Retinal pigment epithelial cell (primary cell): ENCODE measurements at regions not wholly inside any gene's neighbourhood (a gene's known extent, or its start where the extent isn't known, plus 50 kb on each side); places are given as distances from the start of the nearest gene placed in this dataset.

Experiments used
- DNase-seq: peaks from one replicate; pipeline ENCODE4 v3.0.0-alpha.2; 2010; ENCODE audit warnings: low read depth
- H3K4me3 ChIP-seq: 2 replicates; pipeline ENCODE4 v1.5.1; 2011; ENCODE audit warnings: mild to moderate bottlenecking, low read length, control low read depth, moderate library complexity
- CTCF ChIP-seq: conservative IDR thresholded peaks from 2 replicates; pipeline ENCODE4 v1.5.1; 2011; ENCODE audit warnings: low read depth, low read length, control low read depth, inconsistent platforms

DNA sequence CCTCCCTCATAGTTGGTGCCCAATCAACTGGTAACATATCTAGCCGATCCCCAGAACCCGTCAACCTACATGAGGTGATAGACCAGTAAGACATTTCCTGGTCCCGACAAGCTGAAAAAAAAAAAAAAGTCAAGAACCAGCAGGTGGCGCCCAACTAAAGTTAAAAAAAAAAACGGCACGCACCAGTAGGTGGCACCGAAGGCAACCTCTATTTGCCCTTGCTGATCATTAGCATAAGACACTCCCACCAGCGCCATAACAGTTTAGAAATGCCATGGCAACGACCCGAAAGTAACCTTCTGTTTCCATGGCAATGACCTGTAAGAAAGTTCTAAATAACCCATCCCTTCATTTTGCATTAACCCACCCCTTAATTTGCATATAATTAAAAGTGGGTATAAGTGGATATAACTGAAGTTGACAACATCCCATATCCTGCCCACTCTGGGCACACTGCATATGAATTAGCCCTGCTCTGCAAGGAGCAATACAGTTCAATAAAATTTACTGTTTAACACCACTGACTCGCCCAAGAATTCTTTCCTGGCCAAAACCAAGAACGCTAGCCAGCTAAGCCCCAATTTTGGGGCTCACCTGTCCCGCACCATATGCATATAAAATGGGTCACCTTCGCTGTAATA is 83.9 kb upstream of the SPANXB1 start:
- TF ChIP-seq CTCF, result peak; percentile 62
- DNase-seq, result peak; percentile 22
- no peak overlapping the region for H3K4me3 ChIP-seq

- DNase-seq, result no peak
- no peak for TF ChIP-seq CTCF
- H3K4me3 ChIP-seq, result no peak overlapping the region
These were observed 82.0 kb upstream of the SPANXB1 start for GRCh38 chrX:140920416-140920815.

DNA sequence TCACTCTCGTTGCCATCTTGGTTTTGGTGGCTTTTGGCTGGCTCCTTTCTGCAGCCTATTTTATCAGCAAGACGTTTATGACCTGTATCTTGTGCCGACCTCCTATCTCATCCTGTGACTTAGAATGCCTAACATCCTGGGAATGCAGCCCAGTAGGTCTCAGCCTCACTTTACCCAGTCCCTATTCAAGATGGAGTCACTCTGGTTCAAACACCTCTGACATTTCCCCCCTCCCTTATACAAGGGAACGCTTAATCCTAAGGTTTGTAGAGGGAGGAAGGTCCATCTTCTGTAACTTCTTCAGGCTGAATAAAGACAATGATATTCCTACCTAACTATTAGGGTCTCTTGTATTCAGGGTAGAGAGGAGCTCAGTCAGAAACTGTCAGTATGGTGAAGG is 79.3 kb upstream of the SPANXB1 start:
- no peak overlapping the region for H3K4me3 ChIP-seq
- no peak for DNase-seq
- no peak for TF ChIP-seq CTCF

DNA sequence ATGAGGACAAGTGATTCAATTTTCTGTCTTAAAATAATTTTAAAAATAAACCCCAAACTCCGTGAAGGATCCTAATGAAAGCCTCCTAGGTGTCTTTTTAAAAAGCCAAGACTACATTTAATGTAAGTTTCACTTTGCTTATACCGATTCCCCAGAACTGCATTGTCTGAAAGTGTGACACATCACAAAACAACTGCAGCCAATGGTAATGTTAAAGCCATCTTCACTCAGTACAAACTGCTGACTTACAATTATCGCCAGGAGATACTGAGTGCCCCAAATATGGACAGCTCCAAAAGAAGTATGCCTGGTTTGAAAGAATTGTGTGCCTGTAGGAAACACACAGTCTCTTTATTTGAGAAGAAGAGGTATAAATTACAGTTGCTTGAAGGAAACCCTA is 73.7 kb upstream of the SPANXB1 start:
- DNase-seq, result no peak
- no peak overlapping the region for H3K4me3 ChIP-seq
- TF ChIP-seq CTCF, result no peak

DNA sequence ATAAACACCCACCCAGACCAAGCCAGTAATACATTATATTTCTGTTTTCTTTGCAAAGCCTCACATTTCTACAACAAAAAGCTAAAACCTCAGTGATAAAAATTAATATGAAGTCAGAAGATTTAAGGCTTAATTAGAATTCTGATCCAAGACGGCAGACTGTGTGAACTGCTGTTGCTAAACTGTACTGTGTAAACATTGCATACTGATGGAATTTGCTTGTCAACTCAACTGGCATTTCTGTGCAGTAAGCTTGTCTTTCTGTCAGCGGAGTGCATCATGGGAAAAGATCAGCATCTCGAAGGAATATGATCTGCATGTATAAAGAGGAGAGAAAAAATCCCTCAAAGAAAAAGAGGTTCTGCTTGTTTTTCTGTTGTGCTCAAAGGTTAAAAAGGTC is 69.4 kb upstream of the SPANXB1 start:
- H3K4me3 ChIP-seq, result no peak overlapping the region
- no peak for DNase-seq
- TF ChIP-seq CTCF, result no peak

- DNase-seq, result no peak
- no peak overlapping the region for H3K4me3 ChIP-seq
- TF ChIP-seq CTCF, result no peak
These were observed 68.3 kb upstream of the SPANXB1 start for GRCh38 chrX:140933874-140934655.

DNA sequence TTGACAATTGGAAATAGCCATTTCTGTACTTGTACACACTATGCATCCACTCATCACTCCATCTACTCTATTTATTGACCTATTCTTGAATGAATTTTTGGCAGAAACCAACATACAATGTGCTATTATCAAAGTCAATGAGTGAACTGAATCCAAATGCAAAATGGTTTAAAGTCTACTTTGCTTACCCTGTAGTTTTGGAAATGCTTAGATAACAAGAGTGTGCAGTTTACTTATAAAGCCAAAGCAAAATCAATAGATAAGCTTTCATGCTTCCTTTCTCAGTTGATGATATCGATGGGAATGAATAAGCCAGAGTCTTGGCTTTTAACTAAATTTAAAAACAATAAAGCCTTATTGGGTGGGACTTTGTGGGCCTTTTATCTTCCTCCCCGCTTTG is 58.9 kb upstream of the SPANXB1 start:
- H3K4me3 ChIP-seq, result no peak overlapping the region
- DNase-seq, result no peak
- no peak for TF ChIP-seq CTCF
